ENCODE measurements at regions not wholly inside any gene's neighbourhood (a gene's known extent, or its start where the extent isn't known, plus 50 kb on each side); places are given as distances from the start of the nearest gene placed in this dataset.

- CTCF ChIA-PET, result no interaction called here
- TF ChIP-seq, protein P1, sequence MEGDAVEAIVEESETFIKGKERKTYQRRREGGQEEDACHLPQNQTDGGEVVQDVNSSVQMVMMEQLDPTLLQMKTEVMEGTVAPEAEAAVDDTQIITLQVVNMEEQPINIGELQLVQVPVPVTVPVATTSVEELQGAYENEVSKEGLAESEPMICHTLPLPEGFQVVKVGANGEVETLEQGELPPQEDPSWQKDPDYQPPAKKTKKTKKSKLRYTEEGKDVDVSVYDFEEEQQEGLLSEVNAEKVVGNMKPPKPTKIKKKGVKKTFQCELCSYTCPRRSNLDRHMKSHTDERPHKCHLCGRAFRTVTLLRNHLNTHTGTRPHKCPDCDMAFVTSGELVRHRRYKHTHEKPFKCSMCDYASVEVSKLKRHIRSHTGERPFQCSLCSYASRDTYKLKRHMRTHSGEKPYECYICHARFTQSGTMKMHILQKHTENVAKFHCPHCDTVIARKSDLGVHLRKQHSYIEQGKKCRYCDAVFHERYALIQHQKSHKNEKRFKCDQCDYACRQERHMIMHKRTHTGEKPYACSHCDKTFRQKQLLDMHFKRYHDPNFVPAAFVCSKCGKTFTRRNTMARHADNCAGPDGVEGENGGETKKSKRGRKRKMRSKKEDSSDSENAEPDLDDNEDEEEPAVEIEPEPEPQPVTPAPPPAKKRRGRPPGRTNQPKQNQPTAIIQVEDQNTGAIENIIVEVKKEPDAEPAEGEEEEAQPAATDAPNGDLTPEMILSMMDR (conservative IDR thresholded peaks at IDR 0.05; ENCODE audit: low read depth), result no peak
- no peak for DNase-seq (ENCODE audit: low spot score)
- H3K27ac ChIP-seq, result no peak overlapping the region
- POLR2A ChIA-PET (ENCODE audit: low non-redundant PET), result no interaction called here
These were observed 564.2 kb downstream of the ACTL7B start for GRCh38 chr9:108291586-108291932.

DNA sequence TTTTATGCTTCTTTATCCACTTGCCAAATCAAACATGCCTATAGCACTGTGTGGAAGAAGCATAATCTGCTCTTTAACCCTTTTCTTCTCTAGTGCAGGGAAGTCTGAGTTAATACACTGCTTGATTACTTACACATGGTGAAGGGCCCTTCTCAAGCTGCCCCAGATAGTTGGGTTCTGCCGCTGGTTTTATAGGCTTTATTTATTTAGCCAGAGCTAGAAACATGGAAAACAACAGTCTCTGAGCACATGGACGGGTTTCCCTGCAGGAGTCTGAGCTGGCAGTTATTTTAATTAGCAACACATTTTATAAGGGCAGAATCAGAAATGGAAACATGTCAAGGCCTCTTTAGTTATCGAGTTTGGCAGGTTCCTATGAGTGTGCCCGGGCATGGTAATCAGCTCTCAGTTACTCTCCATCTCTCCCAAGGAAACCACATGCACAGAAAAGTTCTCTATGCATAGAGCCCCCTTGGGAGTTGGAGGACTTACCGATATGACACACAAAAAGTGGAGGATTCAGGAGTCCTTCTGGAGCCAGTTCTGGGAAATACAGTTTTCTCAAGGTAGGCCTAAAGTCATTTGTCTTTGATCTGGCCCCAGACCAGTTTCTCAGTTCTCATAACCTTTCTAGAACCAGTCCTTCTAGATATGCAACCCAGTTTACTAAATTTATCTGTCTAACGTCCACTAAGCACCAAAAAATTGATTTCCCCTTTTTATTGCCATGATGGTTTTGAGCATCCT, 564.8 kb downstream of the ACTL7B start:
- TF ChIP-seq, protein P1 (conservative IDR thresholded peaks at IDR 0.05; ENCODE audit: low read depth), result no peak

DNA sequence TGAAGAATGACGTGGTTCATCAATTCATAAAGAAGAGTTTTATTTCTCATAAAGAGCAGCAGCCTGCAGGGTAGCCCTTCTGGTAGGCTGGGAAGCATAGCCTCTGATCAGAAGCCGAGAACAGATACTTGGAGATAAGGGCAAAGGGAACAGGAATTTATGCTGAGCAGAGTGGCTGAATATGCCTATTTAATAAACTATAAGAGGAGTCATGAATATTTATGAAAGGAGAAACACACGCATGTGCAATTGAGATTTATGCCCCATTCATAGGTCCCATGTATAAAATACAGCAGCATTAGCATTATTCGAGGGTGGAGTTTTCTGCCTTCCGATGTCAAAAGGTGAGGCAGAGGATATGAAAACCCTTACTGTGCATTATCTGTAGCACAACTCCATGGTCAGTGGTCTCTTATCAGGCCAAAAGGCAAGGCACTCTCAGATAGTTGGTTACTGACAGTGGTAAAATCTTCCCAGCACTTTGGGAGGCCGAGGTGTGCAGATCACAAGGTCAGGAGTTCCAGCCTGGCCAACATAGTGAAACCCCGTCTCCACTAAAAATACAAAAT, 569.1 kb downstream of the ACTL7B start:
- H3K27ac ChIP-seq, result no peak overlapping the region
- TF ChIP-seq, protein P1 (conservative IDR thresholded peaks at IDR 0.05; ENCODE audit: low read depth), result no peak
- POLR2A ChIA-PET (ENCODE audit: low non-redundant PET), result no interaction called here
- CTCF ChIA-PET, result no interaction called here
- no peak for DNase-seq (ENCODE audit: low spot score)

More for the DNA sequence above, 564.8 kb downstream of the ACTL7B start:
- ChIA-PET POLR2A (ENCODE audit: low non-redundant PET) (no interaction called here), CTCF (interaction anchor here (0.6 kb wide), 1 partner anchor 165 kb away, joined by 3 read pairs; no protein-coding TSS in a partner anchor)
- no peak for DNase-seq (ENCODE audit: low spot score)
- H3K27ac ChIP-seq, result no peak overlapping the region

- H3K27ac ChIP-seq, result no peak overlapping the region
- POLR2A ChIA-PET (ENCODE audit: low non-redundant PET), result no interaction called here
- TF ChIP-seq, protein P1 (conservative IDR thresholded peaks at IDR 0.05; ENCODE audit: low read depth), result no peak
- CTCF ChIA-PET, result interaction anchor here (0.7 to 1.4 kb wide), 4 partner anchors 9 to 96 kb away, joined by 3 to 6 read pairs (median 3); no protein-coding TSS in a partner anchor
- no peak for DNase-seq (ENCODE audit: low spot score)
These were observed 572.1 kb downstream of the ACTL7B start for GRCh38 chr9:108283696-108284095.

DNA sequence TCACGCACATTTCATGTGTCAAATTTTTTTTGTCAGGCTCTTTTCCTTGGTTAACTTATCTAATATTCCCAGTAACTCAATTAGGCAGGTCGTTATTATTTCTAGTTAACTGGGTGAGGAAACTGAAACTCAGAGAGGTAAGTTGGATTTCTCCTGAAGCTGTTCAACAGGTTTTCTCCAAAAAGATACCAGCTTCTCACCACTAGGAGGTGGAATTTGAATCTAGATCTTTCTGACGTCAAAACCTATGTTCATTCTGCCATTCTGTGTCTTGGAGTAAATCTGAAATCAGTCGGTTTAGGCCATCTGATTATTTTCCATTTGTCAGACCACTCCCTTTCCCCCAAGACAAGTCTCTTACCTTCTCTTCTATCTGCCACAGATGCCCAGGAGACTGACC, 572.9 kb downstream of the ACTL7B start:
- ChIA-PET CTCF (interaction anchor here (0.6 to 1.0 kb wide), 5 partner anchors 9 to 629 kb away, joined by 3 to 6 read pairs (median 3); no protein-coding TSS in a partner anchor), POLR2A (ENCODE audit: low non-redundant PET) (no interaction called here)
- DNase-seq (ENCODE audit: low spot score), result no peak
- TF ChIP-seq, protein P1 (conservative IDR thresholded peaks at IDR 0.05; ENCODE audit: low read depth), result no peak
- no peak overlapping the region for H3K27ac ChIP-seq

- CTCF ChIA-PET, result interaction anchor here (1.4 kb wide), 1 partner anchor 10 kb away, joined by 6 read pairs; no protein-coding TSS in a partner anchor
- POLR2A ChIA-PET (ENCODE audit: low non-redundant PET), result no interaction called here
- no peak overlapping the region for H3K27ac ChIP-seq
- TF ChIP-seq, protein P1 (conservative IDR thresholded peaks at IDR 0.05; ENCODE audit: low read depth), result no peak
- no peak for DNase-seq (ENCODE audit: low spot score)
These were observed 574.1 kb downstream of the ACTL7B start for GRCh38 chr9:108281696-108282095.
